HL-60/S4 (cell line): ENCODE measurements at regions not wholly inside any gene's neighbourhood (a gene's known extent, or its start where the extent isn't known, plus 50 kb on each side); places are given as distances from the start of the nearest gene placed in this dataset.

ENCODE experiments used
- in situ Hi-C: fragments of 300-500 bp; cut with MboI; formaldehyde crosslinking; loops from 2 replicates; pipeline ENCODE4 v1.14.3; 2022; ENCODE audit warnings: low sequenced_read_pairs

- in situ Hi-C loops: loop anchor here (25.0 kb wide), 1 partner anchor 810 kb away; no protein-coding TSS in a partner anchor
These were observed 557.6 kb downstream of the QKI start for GRCh38 chr6:163971841-163972838.

DNA sequence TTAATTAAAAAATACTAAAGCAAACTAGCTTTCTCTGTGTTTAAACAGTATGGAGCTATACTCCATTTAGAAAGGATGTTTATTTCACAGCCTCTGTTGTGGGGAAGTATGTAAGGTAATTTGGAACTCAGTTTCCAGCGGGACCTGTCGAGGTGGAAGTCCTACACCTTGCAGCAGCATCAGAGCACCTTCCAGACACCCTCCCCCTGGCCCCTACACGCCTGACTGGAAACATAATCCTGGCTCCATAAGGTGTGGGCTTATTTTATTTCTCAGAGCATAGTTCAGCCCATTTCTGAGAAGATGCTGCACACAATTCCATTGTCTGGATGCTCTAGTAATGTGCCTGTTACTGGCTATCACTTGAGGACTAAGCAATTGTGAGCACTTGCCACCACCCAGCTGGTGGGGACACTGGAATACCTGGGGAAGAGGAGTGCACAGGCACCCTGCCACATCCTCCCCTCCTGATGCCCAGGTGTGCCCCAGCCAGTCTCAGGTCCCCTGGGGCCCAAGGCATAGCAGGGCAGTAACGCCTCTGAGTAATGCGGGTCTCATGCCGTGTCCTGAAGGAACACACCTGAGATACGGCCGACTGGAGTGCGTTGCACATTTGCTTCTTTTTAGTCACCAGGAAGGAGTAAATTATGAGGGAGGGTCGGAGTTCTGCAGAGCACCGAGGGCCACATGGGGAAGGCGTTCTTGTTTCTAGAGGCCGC lies 556.5 kb downstream of the QKI start:
- in situ Hi-C loops: loop anchor here (25.0 kb wide), 1 partner anchor 809 kb away; no protein-coding TSS in a partner anchor

- in situ Hi-C loops: loop anchor here (25.0 kb wide), 1 partner anchor 803 kb away; no protein-coding TSS in a partner anchor
These were observed 551.2 kb downstream of the QKI start for GRCh38 chr6:163965426-163966348.

GRCh38 chr6:163964789-163965188 lies 550.3 kb downstream of the QKI start:
- in situ Hi-C loops: loop anchor here (25.0 kb wide), 1 partner anchor 802 kb away; no protein-coding TSS in a partner anchor

- in situ Hi-C loops: loop anchor here (25.0 kb wide), 1 partner anchor 801 kb away; no protein-coding TSS in a partner anchor
These were observed 548.9 kb downstream of the QKI start for GRCh38 chr6:163963205-163964120.

- in situ Hi-C loops: loop anchor here (25.0 kb wide), 1 partner anchor 800 kb away; no protein-coding TSS in a partner anchor
These were observed 548.2 kb downstream of the QKI start for GRCh38 chr6:163962627-163963117.

- in situ Hi-C loops: loop anchor here (25.0 kb wide), 1 partner anchor 798 kb away; no protein-coding TSS in a partner anchor
These were observed 545.6 kb downstream of the QKI start for GRCh38 chr6:163960128-163960527.

- in situ Hi-C loops: loop anchor here (10.0 to 25.0 kb wide), 2 partner anchors 534 to 796 kb away; no protein-coding TSS in a partner anchor
These were observed 544.1 kb downstream of the QKI start for GRCh38 chr6:163958646-163959045.

DNA sequence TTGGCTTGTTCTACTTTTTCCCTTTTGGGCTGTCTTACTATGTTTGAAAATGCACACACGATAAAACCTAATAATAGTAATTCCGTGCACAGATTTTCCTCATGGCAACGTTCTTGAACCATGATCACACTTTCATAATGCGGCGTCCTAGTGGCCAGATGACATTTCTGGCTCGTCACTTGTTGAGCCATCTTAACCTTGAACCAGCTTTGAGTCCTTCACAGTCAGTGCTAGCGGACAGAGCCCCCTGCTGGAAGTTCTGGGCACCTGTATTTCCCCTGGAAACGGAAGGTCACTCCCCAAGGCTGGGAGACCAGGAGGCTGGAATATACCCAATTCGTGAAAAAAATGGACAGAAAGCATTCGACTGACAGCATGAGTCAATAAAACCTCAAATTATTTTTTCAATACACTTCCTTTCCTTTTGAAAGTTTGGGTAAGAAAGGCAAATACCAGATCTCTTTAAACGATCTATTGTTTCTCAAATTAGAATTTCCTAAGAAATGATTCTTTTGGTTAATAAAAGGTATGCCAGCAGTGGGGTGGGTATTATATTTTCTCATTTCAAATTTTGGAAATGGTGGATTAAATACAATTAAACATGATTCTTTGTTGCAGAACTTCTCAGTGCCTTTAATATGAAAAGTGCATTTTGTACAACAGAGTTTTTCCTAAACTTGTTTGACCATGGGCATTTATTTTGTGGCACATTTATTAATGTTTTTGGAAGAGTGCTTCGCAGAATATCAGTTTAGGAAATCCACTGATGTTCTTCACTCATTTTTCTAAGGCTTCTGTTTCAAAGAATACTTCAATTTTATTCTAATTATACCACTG lies 542.3 kb downstream of the QKI start:
- in situ Hi-C loops: loop anchor here (10.0 to 25.0 kb wide), 2 partner anchors 532 to 794 kb away; no protein-coding TSS in a partner anchor

GRCh38 chr6:163955756-163956155 lies 541.2 kb downstream of the QKI start:
- in situ Hi-C loops: loop anchor here (10.0 to 25.0 kb wide), 2 partner anchors 531 to 793 kb away; no protein-coding TSS in a partner anchor

DNA sequence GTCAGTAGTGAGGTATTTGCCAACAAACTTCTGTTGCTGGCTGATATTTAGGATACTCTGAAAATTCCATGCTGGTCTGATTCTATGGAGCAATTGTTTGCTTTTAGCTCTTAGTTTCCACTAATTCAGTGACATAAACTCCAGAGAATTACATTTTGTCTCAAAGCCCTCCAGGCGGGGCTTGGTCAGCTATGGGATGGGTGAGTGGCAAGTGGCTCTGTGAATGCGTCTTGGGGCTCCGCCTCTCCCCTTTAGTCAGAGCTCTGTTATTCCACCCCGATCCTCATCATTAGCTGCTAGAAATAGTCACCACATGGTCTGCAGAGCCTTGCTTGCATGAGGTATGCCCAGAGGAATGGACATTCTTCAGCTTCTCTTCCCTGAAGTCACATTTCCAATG lies 540.6 kb downstream of the QKI start:
- in situ Hi-C loops: loop anchor here (10.0 to 25.0 kb wide), 2 partner anchors 530 to 793 kb away; no protein-coding TSS in a partner anchor

- in situ Hi-C loops: loop anchor here (10.0 to 25.0 kb wide), 2 partner anchors 529 to 792 kb away; no protein-coding TSS in a partner anchor
These were observed 539.7 kb downstream of the QKI start for GRCh38 chr6:163954088-163954775.

DNA sequence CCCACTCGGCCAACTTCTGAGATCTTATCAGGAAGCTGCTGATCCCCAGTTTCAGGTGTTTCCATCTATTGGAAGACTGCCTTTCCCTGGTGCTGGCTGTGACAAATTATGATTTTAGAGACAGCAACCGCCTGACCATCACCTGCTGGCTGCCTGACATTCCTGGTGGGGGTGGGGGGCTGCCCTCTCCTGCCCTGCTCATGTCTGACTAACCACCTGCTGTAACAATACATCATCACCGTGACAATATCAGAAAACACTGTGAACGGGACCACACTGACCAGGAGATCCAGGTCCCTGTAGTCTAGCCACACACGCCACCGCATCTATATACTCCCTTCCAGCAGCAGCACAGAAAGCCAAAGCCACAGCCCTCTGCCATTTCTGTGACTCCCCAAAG lies 537.5 kb downstream of the QKI start:
- in situ Hi-C loops: loop anchor here (10.0 to 25.0 kb wide), 2 partner anchors 527 to 790 kb away; no protein-coding TSS in a partner anchor

DNA sequence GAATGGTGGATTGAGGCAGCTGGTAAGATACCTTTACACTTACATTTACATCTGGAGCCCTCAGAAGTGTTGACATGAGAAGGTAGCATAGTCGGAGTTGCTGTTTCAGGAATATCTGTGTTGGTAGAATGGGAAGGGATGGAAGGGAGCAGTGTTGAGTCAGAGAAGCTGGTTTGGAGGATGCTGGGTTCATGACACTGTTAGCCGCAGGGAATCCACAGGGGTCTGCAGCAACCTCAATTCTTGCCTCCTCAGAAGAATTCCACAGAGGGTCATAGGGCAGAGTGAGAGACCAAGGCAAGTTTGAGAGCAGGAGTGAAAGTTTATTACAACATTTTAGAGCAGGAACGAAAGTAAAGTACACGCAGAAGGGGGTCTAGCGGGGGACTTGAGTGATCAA lies 536.8 kb downstream of the QKI start:
- in situ Hi-C loops: loop anchor here (10.0 to 25.0 kb wide), 2 partner anchors 527 to 789 kb away; no protein-coding TSS in a partner anchor

- in situ Hi-C loops: loop anchor here (10.0 to 25.0 kb wide), 2 partner anchors 525 to 788 kb away; no protein-coding TSS in a partner anchor
These were observed 535.6 kb downstream of the QKI start for GRCh38 chr6:163950159-163950558.

DNA sequence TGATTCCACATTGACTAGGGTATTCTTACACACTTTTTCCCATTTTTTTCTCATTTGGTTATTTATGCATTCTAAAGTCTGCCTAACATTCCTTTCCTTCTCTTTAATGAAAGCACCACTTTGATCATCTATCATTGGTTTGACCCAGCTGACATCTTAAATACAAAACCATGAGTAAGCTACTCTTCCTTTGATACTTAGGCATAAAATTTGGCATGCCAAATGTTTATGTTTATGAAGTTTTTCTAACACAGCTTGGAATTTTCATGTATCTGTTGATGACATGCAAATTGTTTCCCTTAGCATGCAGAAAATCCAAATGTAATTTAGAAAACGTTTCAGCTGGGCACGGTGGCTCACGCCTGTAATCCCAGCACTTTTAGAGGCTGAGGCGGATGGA lies 534.9 kb downstream of the QKI start:
- in situ Hi-C loops: no loop called here

DNA sequence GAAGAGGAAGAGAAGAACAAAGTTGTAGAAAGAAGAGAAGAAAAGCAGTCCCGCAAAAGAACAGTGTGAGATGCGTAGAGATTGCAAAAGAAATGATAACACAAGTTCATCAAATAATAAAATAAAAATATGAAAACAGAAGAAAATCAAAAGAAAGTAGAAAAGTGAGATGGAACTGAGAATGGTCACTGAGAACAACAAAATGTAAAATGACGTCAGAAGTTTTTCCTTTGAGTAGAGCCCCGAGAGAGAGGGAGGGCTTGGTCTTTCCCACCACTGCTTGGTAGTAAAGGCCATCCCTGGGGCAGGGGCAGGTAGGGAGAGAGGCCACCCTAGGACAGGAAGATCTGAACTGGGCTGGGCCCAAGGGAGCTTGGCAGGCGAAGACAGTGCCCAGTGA lies 533.7 kb downstream of the QKI start:
- in situ Hi-C loops: no loop called here
